ENCODE measurements at regions not wholly inside any gene's neighbourhood (a gene's known extent, or its start where the extent isn't known, plus 50 kb on each side); places are given as distances from the start of the nearest gene placed in this dataset.

DNA sequence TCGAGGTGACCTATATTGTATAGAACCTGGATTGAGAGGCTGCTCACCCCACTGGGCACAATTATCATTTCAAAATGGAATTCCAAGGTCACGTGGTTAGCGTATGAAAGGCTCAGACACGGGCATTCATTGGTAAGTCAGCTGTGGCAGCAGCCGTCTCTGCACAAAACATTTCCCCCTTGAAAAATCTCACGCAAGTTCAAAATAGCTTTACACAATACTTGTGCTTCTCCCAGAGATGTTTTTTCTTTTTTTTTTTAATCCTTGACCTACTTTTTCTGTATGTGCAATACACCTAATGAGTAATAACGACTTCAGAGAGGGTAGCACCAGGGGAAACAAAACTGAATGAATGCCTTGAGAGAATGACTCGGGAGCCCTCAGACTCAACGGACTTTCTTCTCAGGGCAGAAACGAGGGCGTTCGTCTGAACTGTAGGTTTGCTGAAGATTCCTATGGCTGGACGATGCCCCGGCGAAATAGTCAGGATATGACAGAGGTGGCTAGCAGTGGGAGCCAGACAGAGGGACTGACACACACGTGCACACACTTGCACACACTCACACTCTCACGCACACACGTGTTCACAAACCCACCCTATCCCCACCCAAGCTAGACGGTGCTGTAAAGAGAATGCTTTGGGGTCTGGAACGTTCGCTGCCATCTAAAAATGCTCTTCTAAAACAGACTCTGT, 77.8 kb downstream of the PDCL3 start:
- DNase-seq = no peak
- H3K4me2 ChIP-seq (ENCODE audit: low read depth, low read length, poor library complexity, severe bottlenecking) = no peak overlapping the region
- no peak overlapping the region for H3K4me3 ChIP-seq (ENCODE audit: low read length)
- H3K4me1 ChIP-seq (ENCODE audit: low read length) = no peaks in the 10 kb centered on the region
- no peaks in the 10 kb centered on the region for H4K20me1 ChIP-seq (ENCODE audit: insufficient read depth, low read depth, low read length)
- H3K79me2 ChIP-seq (ENCODE audit: low read length) = no peaks in the 10 kb centered on the region
- H3K9me3 ChIP-seq (ENCODE audit: low read length) = no peaks in the 10 kb centered on the region
- H3K36me3 ChIP-seq (ENCODE audit: insufficient read depth, low read length) = no peaks in the 10 kb centered on the region
- no peak overlapping the region for H3K9ac ChIP-seq (ENCODE audit: low read length)
- no peak overlapping the region for H3K27ac ChIP-seq (ENCODE audit: low read length)
- no peaks in the 10 kb centered on the region for H3K27me3 ChIP-seq (ENCODE audit: low read length)
- H2AFZ ChIP-seq (ENCODE audit: low read length) = no peak overlapping the region
- H3K9me2 ChIP-seq (replicated peaks; ENCODE audit: insufficient read depth, low read length) = no peaks in the 10 kb centered on the region

DNA sequence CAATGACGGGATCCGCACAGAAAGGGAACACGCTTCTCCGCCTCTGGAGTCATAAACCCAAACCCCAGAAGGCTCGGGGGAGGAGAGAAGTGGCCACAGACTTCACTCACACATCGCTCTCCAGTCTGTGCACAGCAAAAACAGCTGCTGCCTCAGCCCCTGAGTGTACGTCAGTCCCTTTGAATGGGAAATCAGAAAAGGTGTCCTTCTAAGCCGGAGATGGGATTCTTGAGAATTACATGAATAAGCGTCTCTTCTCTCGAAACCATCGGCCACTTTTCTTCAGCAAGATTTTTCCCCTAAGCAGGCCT, 78.3 kb downstream of the PDCL3 start:
- Histone ChIP-seq H3K9me2 (replicated peaks; ENCODE audit: insufficient read depth, low read length) (no peaks in the 10 kb centered on the region), H3K4me3 (ENCODE audit: low read length) (no peak overlapping the region), H3K9me3 (ENCODE audit: low read length) (no peaks in the 10 kb centered on the region), H3K9ac (ENCODE audit: low read length) (no peak overlapping the region), H3K4me1 (ENCODE audit: low read length) (no peaks in the 10 kb centered on the region), H3K4me2 (ENCODE audit: low read depth, low read length, poor library complexity, severe bottlenecking) (no peak overlapping the region), H3K36me3 (ENCODE audit: insufficient read depth, low read length) (no peaks in the 10 kb centered on the region), H2AFZ (ENCODE audit: low read length) (no peak overlapping the region), H4K20me1 (ENCODE audit: insufficient read depth, low read depth, low read length) (no peaks in the 10 kb centered on the region), H3K27ac (ENCODE audit: low read length) (no peak overlapping the region), H3K27me3 (ENCODE audit: low read length) (no peaks in the 10 kb centered on the region), H3K79me2 (ENCODE audit: low read length) (no peaks in the 10 kb centered on the region)
- DNase-seq = no peak

DNA sequence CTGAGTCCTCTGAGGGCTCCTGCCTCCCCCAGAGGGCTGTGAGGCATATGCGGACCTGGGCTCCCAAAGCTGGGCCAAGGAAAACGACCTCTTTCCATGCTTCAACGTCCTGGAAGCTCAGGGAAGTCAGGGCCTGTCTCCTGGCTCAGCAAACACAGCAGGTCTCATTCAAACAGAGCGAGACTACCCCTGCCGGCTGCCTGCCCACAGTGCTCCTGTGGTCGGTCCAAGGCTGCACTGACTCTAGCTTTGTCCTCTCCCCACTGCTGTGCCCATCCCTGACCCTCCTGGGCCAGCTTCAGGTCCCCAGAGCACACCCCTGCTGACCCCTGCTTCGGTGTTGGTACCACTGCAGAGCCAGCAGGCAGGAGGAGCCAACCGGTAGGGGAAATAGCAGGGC, 79.6 kb downstream of the PDCL3 start:
- Histone ChIP-seq H3K27me3 (ENCODE audit: low read length) (no peaks in the 10 kb centered on the region), H3K27ac (ENCODE audit: low read length) (no peak overlapping the region), H3K4me3 (ENCODE audit: low read length) (no peak overlapping the region), H3K9me2 (replicated peaks; ENCODE audit: insufficient read depth, low read length) (no peaks in the 10 kb centered on the region), H3K9ac (ENCODE audit: low read length) (no peak overlapping the region), H3K79me2 (ENCODE audit: low read length) (no peaks in the 10 kb centered on the region), H3K4me2 (ENCODE audit: low read depth, low read length, poor library complexity, severe bottlenecking) (no peak overlapping the region), H3K9me3 (ENCODE audit: low read length) (no peaks in the 10 kb centered on the region), H3K36me3 (ENCODE audit: insufficient read depth, low read length) (no peaks in the 10 kb centered on the region), H4K20me1 (ENCODE audit: insufficient read depth, low read depth, low read length) (no peaks in the 10 kb centered on the region), H2AFZ (ENCODE audit: low read length) (no peak overlapping the region), H3K4me1 (ENCODE audit: low read length) (no peaks in the 10 kb centered on the region)
- no peak for DNase-seq

DNA sequence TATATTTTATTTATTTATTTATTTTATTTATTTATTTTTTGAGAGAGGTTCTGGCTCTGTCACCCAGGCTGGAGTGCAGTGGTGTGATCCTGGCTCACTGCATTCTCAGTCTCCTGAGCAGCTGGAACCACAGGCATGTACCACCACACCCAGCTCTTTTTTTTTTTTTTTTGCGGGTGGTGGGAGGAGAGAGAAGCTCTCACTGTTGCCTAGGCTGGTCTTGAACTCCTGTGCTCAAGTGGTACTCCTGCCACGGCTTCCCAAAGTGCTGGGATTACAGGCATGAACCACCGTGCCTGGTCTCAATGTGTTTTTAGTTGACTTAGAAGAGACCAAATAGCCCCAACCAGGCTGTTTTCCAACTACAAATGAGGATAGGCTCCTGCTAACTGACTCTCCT, 80.7 kb downstream of the PDCL3 start:
- Histone ChIP-seq H3K4me2 (ENCODE audit: low read depth, low read length, poor library complexity, severe bottlenecking) (no peak overlapping the region), H4K20me1 (ENCODE audit: insufficient read depth, low read depth, low read length) (no peaks in the 10 kb centered on the region), H3K4me1 (ENCODE audit: low read length) (no peaks in the 10 kb centered on the region)

DNA sequence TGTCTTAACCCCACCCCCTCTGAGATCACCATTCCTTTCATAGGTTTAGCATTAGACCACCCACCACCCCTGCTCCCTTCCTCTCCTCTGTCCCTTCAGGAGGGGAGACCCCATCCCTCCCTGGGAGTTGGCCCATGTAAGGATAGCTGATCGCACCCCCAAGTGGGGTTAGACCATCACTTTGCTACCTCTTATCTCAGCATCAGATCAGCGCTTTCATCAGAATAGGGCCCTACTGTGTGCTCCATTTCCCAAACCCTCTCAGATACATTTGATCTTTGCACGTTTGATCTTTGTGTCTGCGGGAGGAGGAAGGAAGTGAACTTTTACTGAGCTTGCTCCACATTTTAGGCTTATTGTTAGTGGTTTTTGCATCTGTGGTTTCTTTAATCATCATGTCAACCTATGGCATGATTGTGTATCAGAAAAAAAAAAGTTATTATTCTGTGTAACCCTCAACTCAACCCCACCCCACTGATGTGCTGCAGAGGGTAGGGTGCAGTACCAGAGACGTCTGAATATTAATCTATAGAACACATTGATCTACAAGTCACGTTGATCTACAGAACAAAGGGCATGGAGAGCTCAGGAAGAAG, 81.2 kb downstream of the PDCL3 start:
- Histone ChIP-seq H3K9ac (ENCODE audit: low read length) (no peak overlapping the region), H4K20me1 (ENCODE audit: insufficient read depth, low read depth, low read length) (no peaks in the 10 kb centered on the region), H3K9me3 (ENCODE audit: low read length) (no peaks in the 10 kb centered on the region; the same call in 1 of the 2 replicates), H3K79me2 (ENCODE audit: low read length) (no peaks in the 10 kb centered on the region), H3K36me3 (ENCODE audit: insufficient read depth, low read length) (no peaks in the 10 kb centered on the region), H3K4me1 (ENCODE audit: low read length) (no peaks in the 10 kb centered on the region), H2AFZ (ENCODE audit: low read length) (no peak overlapping the region), H3K27me3 (ENCODE audit: low read length) (no peaks in the 10 kb centered on the region), H3K27ac (ENCODE audit: low read length) (no peak overlapping the region), H3K4me2 (ENCODE audit: low read depth, low read length, poor library complexity, severe bottlenecking) (no peak overlapping the region), H3K4me3 (ENCODE audit: low read length) (no peak overlapping the region), H3K9me2 (replicated peaks; ENCODE audit: insufficient read depth, low read length) (no peaks in the 10 kb centered on the region)
- DNase-seq = no peak

More for the DNA sequence above, 80.7 kb downstream of the PDCL3 start:
- no peaks in the 10 kb centered on the region for H3K36me3 ChIP-seq (ENCODE audit: insufficient read depth, low read length)
- no peak overlapping the region for H2AFZ ChIP-seq (ENCODE audit: low read length)
- H3K27me3 ChIP-seq (ENCODE audit: low read length) = no peaks in the 10 kb centered on the region
- H3K9me2 ChIP-seq (replicated peaks; ENCODE audit: insufficient read depth, low read length) = no peaks in the 10 kb centered on the region
- no peaks in the 10 kb centered on the region; the same call in 1 of the 2 replicates for H3K9me3 ChIP-seq (ENCODE audit: low read length)
- H3K9ac ChIP-seq (ENCODE audit: low read length) = no peak overlapping the region
- no peak for DNase-seq
- H3K4me3 ChIP-seq (ENCODE audit: low read length) = no peak overlapping the region
- no peak overlapping the region for H3K27ac ChIP-seq (ENCODE audit: low read length)
- no peaks in the 10 kb centered on the region for H3K79me2 ChIP-seq (ENCODE audit: low read length)

DNA sequence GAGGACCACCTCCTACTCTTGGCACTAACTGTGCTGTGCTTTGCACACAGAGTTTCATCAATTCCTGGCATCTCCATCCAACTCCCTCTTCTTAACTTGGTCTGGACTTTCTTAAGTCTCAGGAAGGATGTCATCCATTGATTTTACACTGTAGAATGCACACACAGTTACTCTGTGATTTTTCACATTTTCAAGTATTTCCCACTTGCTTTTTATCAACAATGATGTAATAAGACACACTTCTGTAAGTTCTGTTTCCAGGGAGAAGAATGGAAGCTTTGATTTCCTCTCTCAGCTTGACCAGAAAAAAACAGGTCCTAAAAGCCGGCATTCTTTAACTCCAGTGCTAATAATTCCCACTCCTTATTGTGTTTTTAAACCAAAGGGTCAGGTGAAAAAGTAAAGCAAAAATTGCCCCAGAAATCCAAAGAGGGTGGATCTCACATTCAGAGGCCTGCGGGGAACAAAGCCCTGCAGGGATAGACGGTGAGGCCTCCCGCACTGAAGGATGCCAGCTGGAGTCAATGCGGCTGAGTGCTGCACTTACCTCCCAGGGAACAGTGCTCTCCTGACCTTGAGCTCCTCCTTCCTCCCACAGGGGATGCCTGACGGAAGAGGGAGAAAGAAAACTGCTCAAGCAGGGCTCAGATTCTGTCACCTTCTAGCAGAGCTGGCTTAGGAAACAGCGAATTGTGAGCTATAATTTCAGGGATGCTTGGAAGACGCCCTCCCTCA, 83.1 kb downstream of the PDCL3 start:
- Histone ChIP-seq H3K4me3 (ENCODE audit: low read length) (no peak overlapping the region), H3K27me3 (ENCODE audit: low read length) (no peaks in the 10 kb centered on the region), H3K79me2 (ENCODE audit: low read length) (no peaks in the 10 kb centered on the region), H3K9me3 (ENCODE audit: low read length) (no peaks in the 10 kb centered on the region; the same call in 1 of the 2 replicates), H3K4me1 (ENCODE audit: low read length) (no peaks in the 10 kb centered on the region), H3K36me3 (ENCODE audit: insufficient read depth, low read length) (no peaks in the 10 kb centered on the region), H3K4me2 (ENCODE audit: low read depth, low read length, poor library complexity, severe bottlenecking) (no peak overlapping the region), H3K9ac (ENCODE audit: low read length) (no peak overlapping the region), H4K20me1 (ENCODE audit: insufficient read depth, low read depth, low read length) (no peaks in the 10 kb centered on the region), H2AFZ (ENCODE audit: low read length) (no peak overlapping the region), H3K9me2 (replicated peaks; ENCODE audit: insufficient read depth, low read length) (no peaks in the 10 kb centered on the region), H3K27ac (ENCODE audit: low read length) (no peak overlapping the region)
- no peak for DNase-seq

DNA sequence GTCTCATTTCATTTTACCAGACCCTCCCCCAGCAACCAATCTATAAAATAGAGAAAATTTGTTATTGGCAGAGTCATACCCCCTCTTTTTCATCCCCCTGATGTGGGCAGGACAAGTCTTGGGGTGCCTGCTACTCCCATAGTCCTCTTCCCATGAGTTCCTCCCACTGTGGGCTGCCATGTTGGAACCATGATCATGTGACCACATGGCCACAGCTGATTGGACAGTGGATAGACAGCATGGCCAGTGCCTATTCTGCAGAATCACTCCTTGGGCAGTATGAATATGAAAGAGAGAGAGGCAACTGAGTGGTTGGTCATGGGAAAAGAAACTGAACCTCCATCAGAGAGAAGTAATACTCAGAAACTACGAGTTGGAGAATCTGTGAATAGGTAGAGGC, 84.9 kb downstream of the PDCL3 start:
- Histone ChIP-seq H3K9me2 (replicated peaks; ENCODE audit: insufficient read depth, low read length) (no peaks in the 10 kb centered on the region), H3K4me2 (ENCODE audit: low read depth, low read length, poor library complexity, severe bottlenecking) (no peak overlapping the region), H3K27ac (ENCODE audit: low read length) (no peak overlapping the region), H3K36me3 (ENCODE audit: insufficient read depth, low read length) (no peaks in the 10 kb centered on the region), H3K9me3 (ENCODE audit: low read length) (no peaks in the 10 kb centered on the region; the same call in 1 of the 2 replicates), H3K9ac (ENCODE audit: low read length) (no peak overlapping the region), H3K4me1 (ENCODE audit: low read length) (no peaks in the 10 kb centered on the region), H3K27me3 (ENCODE audit: low read length) (no peaks in the 10 kb centered on the region), H3K79me2 (ENCODE audit: low read length) (no peaks in the 10 kb centered on the region), H2AFZ (ENCODE audit: low read length) (no peak overlapping the region), H4K20me1 (ENCODE audit: insufficient read depth, low read depth, low read length) (no peaks in the 10 kb centered on the region), H3K4me3 (ENCODE audit: low read length) (no peak overlapping the region)
- DNase-seq = no peak

DNA sequence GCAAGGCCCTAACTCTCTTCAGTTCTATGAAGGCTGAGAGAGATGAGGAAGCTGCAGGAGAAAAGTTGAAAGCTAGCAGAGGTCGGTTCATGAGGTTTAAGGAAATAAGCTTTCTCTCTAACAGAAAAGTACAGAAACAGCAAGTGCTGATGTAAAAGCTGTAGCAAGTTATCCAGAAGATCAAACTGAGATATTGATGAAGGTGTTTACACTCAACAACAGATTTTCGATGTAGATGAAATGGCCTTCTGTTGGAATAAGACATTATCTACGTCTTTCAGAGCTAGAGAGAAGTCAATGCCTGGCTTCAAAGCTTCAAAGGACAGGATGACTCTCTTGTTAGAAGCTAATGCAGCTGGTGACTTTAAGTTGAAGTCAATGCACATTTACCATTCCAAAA, 87.4 kb downstream of the PDCL3 start:
- no peaks in the 10 kb centered on the region; the same call in 1 of the 2 replicates for H3K9me3 ChIP-seq (ENCODE audit: low read length)
- H4K20me1 ChIP-seq (ENCODE audit: insufficient read depth, low read depth, low read length) = no peaks in the 10 kb centered on the region
- H3K9ac ChIP-seq (ENCODE audit: low read length) = no peak overlapping the region
- no peaks in the 10 kb centered on the region for H3K4me1 ChIP-seq (ENCODE audit: low read length)
- H3K9me2 ChIP-seq (replicated peaks; ENCODE audit: insufficient read depth, low read length) = no peaks in the 10 kb centered on the region
- no peaks in the 10 kb centered on the region for H3K79me2 ChIP-seq (ENCODE audit: low read length)
- H3K27ac ChIP-seq (ENCODE audit: low read length) = no peak overlapping the region
- no peak overlapping the region for H3K4me2 ChIP-seq (ENCODE audit: low read depth, low read length, poor library complexity, severe bottlenecking)
- no peak overlapping the region for H3K4me3 ChIP-seq (ENCODE audit: low read length)
- no peaks in the 10 kb centered on the region for H3K27me3 ChIP-seq (ENCODE audit: low read length)
- H2AFZ ChIP-seq (ENCODE audit: low read length) = peak overlapping the region; percentile 30; the same call in 1 of the 2 replicates
- DNase-seq = no peak
- H3K36me3 ChIP-seq (ENCODE audit: insufficient read depth, low read length) = no peaks in the 10 kb centered on the region
